Suprapubic skin (tissue), 4 donors: ENCODE measurements at regions not wholly inside any gene's neighbourhood (a gene's known extent, or its start where the extent isn't known, plus 50 kb on each side); places are given as distances from the start of the nearest gene placed in this dataset.

Source experiments
- CTCF ChIP-seq, 2 donors: fragments of 200-600 bp in 1 of 2; fragments of 450-650 bp in 1 of 2; sonication (generic) in 1 of 2; IDR thresholded peaks; one replicate each; pipeline ENCODE4 v1.5.1; 2016 to 2019; ENCODE audit warnings: antibody characterized with exemption in 2 of 2, mild to moderate bottlenecking in 1 of 2, moderate library complexity in 1 of 2
- EP300 ChIP-seq: sonication (generic); formaldehyde crosslinking; IDR thresholded peaks from one replicate; pipeline ENCODE4 v1.6.1; 2017; ENCODE audit warnings: antibody characterized with exemption
- POLR2A ChIP-seq, 2 donors: fragments of 450-650 bp; IDR thresholded peaks; one replicate each; pipeline ENCODE4 v1.6.1; 2017; ENCODE audit warnings: antibody characterized with exemption in 2 of 2, mild to moderate bottlenecking in 2 of 2, moderate library complexity in 2 of 2
- POLR2AphosphoS5 ChIP-seq, 3 donors: sonication (generic); formaldehyde crosslinking; IDR thresholded peaks; one replicate each; pipeline ENCODE4 v1.6.1; 2017; ENCODE audit warnings: antibody characterized with exemption in 3 of 3

- TF ChIP-seq CTCF (IDR thresholded peaks at IDR 0.05) (no peak), EP300 (no peak), POLR2A (IDR thresholded peaks at IDR 0.05) (no peak), POLR2AphosphoS5 (IDR thresholded peaks at IDR 0.05) (no peak)
These were observed 193.5 kb upstream of the ID4 start for GRCh38 chr6:19643713-19644112.
